ENCODE measurements at regions not wholly inside any gene's neighbourhood (a gene's known extent, or its start where the extent isn't known, plus 50 kb on each side); places are given as distances from the start of the nearest gene placed in this dataset.

GRCh38 chr7:24005517-24005916 is 278.5 kb upstream of the NPY start:
- TF ChIP-seq CTCF (IDR thresholded peaks at IDR 0.05) (no peak), POLR2AphosphoS5 (IDR thresholded peaks at IDR 0.05) (no peak), POLR2A (IDR thresholded peaks at IDR 0.05) (no peak)

Measured in prostate gland (tissue), 2 donors.